HEK293 (cell line): ENCODE measurements at regions not wholly inside any gene's neighbourhood (a gene's known extent, or its start where the extent isn't known, plus 50 kb on each side); places are given as distances from the start of the nearest gene placed in this dataset.

Experiments used
- HOXA7 ChIP-seq: sonication (generic); formaldehyde crosslinking; IDR thresholded peaks from 2 replicates; pipeline ENCODE4 v1.8.1; 2022; ENCODE audit warnings: missing genetic modification reagents, borderline replicate concordance
- ZBTB8A ChIP-seq: fragments of 450-650 bp; formaldehyde crosslinking; IDR thresholded peaks from 2 replicates; pipeline ENCODE4 v1.5.1; 2016; ENCODE audit warnings: missing biosample characterization, missing genetic modification characterization
- ZNF366 ChIP-seq: fragments of 450-650 bp; formaldehyde crosslinking; conservative IDR thresholded peaks from 2 replicates; pipeline ENCODE4 v1.5.1; 2016; ENCODE audit warnings: missing biosample characterization, missing genetic modification characterization
- ZNF549 ChIP-seq: fragments of 450-650 bp; IDR thresholded peaks from 2 replicates; pipeline ENCODE4 v1.5.1; 2018; ENCODE audit warnings: missing biosample characterization, missing genetic modification characterization, mild to moderate bottlenecking, inconsistent platforms, moderate library complexity
- ZNF558 ChIP-seq: fragments of 450-650 bp; formaldehyde crosslinking; IDR thresholded peaks from 2 replicates; pipeline ENCODE4 v1.5.1; 2016; ENCODE audit warnings: missing biosample characterization, missing genetic modification characterization
- ZNF777 ChIP-seq: fragments of 450-650 bp; formaldehyde crosslinking; IDR thresholded peaks from 2 replicates; pipeline ENCODE4 v1.5.1; 2017; ENCODE audit warnings: missing biosample characterization, missing genetic modification characterization, borderline replicate concordance
- ZNF830 ChIP-seq: fragments of 450-650 bp; IDR thresholded peaks from 2 replicates; pipeline ENCODE4 v1.5.0; 2018; ENCODE audit warnings: missing biosample characterization, missing genetic modification characterization, low read depth, mild to moderate bottlenecking, moderate library complexity
- ZXDB ChIP-seq: fragments of 450-650 bp; formaldehyde crosslinking; IDR thresholded peaks from 2 replicates; pipeline ENCODE4 v1.5.1; 2016; ENCODE audit warnings: missing biosample characterization, missing genetic modification characterization
- TF ChIP-seq, protein P1 (sequence below): fragments of 450-650 bp; formaldehyde crosslinking; IDR thresholded peaks from 2 replicates; pipeline ENCODE4 v1.5.1; 2016; ENCODE audit warnings: missing biosample characterization, missing genetic modification characterization
- TF ChIP-seq, protein P2 (sequence below): fragments of 450-650 bp; formaldehyde crosslinking; conservative IDR thresholded peaks from 2 replicates; pipeline ENCODE4 v1.5.1; 2016; ENCODE audit warnings: low read depth, missing biosample characterization, missing genetic modification characterization
- TF ChIP-seq, protein P3 (sequence below): fragments of 450-650 bp; formaldehyde crosslinking; IDR thresholded peaks from 2 replicates; pipeline ENCODE4; 2016; ENCODE audit warnings: missing biosample characterization, missing genetic modification characterization
- TF ChIP-seq, protein P4 (sequence below): fragments of 450-650 bp; formaldehyde crosslinking; IDR thresholded peaks from 2 replicates; pipeline ENCODE4 v1.5.1; 2016; ENCODE audit warnings: missing biosample characterization, missing genetic modification characterization, low read depth
- TF ChIP-seq, protein P5 (sequence below): fragments of 450-650 bp; formaldehyde crosslinking; IDR thresholded peaks from 2 replicates; pipeline ENCODE4 v1.5.1; 2016; ENCODE audit warnings: missing biosample characterization, missing genetic modification characterization

DNA sequence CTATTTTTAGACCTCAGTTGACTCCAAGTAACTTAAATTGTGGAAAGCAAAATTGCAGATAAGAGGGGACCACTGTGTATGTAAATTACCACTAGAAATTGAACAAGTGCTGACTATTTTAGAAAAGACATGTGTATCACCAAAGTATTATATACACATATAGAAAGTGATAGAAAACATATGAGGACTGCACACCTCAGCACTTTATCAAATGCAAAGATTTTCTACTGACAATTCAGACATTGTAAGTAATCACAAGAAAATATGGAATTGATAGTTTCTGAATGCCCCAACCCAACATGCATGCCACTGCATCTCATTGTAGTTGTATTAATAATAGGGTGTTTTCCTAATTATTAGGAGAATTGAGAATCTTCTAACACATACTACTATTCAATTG lies 536.5 kb downstream of the CDH11 start:
- TF ChIP-seq, protein P1, sequence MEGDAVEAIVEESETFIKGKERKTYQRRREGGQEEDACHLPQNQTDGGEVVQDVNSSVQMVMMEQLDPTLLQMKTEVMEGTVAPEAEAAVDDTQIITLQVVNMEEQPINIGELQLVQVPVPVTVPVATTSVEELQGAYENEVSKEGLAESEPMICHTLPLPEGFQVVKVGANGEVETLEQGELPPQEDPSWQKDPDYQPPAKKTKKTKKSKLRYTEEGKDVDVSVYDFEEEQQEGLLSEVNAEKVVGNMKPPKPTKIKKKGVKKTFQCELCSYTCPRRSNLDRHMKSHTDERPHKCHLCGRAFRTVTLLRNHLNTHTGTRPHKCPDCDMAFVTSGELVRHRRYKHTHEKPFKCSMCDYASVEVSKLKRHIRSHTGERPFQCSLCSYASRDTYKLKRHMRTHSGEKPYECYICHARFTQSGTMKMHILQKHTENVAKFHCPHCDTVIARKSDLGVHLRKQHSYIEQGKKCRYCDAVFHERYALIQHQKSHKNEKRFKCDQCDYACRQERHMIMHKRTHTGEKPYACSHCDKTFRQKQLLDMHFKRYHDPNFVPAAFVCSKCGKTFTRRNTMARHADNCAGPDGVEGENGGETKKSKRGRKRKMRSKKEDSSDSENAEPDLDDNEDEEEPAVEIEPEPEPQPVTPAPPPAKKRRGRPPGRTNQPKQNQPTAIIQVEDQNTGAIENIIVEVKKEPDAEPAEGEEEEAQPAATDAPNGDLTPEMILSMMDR (tag by site-specific recombination), result no peak
- TF ChIP-seq ZNF830 (tag by site-specific recombination) (no peak), ZNF558 (no peak), ZXDB (tag by site-specific recombination) (no peak), ZNF549 (tag by site-specific recombination) (no peak), ZNF777 (tag by site-specific recombination) (no peak), HOXA7 (CRISPR knock-in tag) (no peak), ZNF366 (tag by site-specific recombination) (no peak), ZBTB8A (tag by site-specific recombination) (no peak)
- TF ChIP-seq, protein P2, sequence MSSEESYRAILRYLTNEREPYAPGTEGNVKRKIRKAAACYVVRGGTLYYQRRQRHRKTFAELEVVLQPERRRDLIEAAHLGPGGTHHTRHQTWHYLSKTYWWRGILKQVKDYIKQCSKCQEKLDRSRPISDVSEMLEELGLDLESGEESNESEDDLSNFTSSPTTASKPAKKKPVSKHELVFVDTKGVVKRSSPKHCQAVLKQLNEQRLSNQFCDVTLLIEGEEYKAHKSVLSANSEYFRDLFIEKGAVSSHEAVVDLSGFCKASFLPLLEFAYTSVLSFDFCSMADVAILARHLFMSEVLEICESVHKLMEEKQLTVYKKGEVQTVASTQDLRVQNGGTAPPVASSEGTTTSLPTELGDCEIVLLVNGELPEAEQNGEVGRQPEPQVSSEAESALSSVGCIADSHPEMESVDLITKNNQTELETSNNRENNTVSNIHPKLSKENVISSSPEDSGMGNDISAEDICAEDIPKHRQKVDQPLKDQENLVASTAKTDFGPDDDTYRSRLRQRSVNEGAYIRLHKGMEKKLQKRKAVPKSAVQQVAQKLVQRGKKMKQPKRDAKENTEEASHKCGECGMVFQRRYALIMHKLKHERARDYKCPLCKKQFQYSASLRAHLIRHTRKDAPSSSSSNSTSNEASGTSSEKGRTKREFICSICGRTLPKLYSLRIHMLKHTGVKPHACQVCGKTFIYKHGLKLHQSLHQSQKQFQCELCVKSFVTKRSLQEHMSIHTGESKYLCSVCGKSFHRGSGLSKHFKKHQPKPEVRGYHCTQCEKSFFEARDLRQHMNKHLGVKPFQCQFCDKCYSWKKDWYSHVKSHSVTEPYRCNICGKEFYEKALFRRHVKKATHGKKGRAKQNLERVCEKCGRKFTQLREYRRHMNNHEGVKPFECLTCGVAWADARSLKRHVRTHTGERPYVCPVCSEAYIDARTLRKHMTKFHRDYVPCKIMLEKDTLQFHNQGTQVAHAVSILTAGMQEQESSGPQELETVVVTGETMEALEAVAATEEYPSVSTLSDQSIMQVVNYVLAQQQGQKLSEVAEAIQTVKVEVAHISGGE (tag by site-specific recombination), result no peak
- TF ChIP-seq, protein P3, sequence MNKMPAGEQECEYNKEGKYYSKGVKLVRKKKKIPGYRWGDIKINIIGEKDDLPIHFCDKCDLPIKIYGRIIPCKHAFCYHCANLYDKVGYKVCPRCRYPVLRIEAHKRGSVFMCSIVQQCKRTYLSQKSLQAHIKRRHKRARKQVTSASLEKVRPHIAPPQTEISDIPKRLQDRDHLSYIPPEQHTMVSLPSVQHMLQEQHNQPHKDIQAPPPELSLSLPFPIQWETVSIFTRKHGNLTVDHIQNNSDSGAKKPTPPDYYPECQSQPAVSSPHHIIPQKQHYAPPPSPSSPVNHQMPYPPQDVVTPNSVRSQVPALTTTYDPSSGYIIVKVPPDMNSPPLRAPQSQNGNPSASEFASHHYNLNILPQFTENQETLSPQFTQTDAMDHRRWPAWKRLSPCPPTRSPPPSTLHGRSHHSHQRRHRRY (tag by site-specific recombination), result no peak
- TF ChIP-seq, protein P4, sequence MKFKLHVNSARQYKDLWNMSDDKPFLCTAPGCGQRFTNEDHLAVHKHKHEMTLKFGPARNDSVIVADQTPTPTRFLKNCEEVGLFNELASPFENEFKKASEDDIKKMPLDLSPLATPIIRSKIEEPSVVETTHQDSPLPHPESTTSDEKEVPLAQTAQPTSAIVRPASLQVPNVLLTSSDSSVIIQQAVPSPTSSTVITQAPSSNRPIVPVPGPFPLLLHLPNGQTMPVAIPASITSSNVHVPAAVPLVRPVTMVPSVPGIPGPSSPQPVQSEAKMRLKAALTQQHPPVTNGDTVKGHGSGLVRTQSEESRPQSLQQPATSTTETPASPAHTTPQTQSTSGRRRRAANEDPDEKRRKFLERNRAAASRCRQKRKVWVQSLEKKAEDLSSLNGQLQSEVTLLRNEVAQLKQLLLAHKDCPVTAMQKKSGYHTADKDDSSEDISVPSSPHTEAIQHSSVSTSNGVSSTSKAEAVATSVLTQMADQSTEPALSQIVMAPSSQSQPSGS (tag by site-specific recombination), result no peak
- TF ChIP-seq, protein P5, sequence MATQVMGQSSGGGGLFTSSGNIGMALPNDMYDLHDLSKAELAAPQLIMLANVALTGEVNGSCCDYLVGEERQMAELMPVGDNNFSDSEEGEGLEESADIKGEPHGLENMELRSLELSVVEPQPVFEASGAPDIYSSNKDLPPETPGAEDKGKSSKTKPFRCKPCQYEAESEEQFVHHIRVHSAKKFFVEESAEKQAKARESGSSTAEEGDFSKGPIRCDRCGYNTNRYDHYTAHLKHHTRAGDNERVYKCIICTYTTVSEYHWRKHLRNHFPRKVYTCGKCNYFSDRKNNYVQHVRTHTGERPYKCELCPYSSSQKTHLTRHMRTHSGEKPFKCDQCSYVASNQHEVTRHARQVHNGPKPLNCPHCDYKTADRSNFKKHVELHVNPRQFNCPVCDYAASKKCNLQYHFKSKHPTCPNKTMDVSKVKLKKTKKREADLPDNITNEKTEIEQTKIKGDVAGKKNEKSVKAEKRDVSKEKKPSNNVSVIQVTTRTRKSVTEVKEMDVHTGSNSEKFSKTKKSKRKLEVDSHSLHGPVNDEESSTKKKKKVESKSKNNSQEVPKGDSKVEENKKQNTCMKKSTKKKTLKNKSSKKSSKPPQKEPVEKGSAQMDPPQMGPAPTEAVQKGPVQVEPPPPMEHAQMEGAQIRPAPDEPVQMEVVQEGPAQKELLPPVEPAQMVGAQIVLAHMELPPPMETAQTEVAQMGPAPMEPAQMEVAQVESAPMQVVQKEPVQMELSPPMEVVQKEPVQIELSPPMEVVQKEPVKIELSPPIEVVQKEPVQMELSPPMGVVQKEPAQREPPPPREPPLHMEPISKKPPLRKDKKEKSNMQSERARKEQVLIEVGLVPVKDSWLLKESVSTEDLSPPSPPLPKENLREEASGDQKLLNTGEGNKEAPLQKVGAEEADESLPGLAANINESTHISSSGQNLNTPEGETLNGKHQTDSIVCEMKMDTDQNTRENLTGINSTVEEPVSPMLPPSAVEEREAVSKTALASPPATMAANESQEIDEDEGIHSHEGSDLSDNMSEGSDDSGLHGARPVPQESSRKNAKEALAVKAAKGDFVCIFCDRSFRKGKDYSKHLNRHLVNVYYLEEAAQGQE (tag by site-specific recombination), result no peak
